BJ (cell line): ENCODE measurements at regions not wholly inside any gene's neighbourhood (a gene's known extent, or its start where the extent isn't known, plus 50 kb on each side); places are given as distances from the start of the nearest gene placed in this dataset.

ENCODE experiments used
- CTCF ChIA-PET: fragments of 350-600 bp; formaldehyde crosslinking; extraction: SDS; loops from one replicate; lab custom pipeline; 2021; ENCODE audit warnings: antibody characterized with exemption, inconsistent platforms; lab: Yijun Ruan, JAX
- POLR2A ChIA-PET: fragments of 300-600 bp; sonication (Branson Sonifier 250); formaldehyde crosslinking; extraction: SDS; loops from one replicate; lab custom pipeline; 2021; ENCODE audit warnings: antibody characterized with exemption; lab: Charles Lee
- DNase-seq: peaks from one replicate; pipeline ENCODE4 v3.0.0-alpha.2; 2011; ENCODE audit warnings: low read depth
- H3K27me3 ChIP-seq: 2 replicates; pipeline ENCODE4 v1.6.0; 2011; ENCODE audit warnings: low read length; ENCODE audit not compliant: control insufficient read depth, insufficient read depth
- H3K36me3 ChIP-seq: 2 replicates; pipeline ENCODE4 v1.5.1; 2011; ENCODE audit warnings: low read length; ENCODE audit not compliant: control insufficient read depth, insufficient read depth
- H3K4me3 ChIP-seq: 2 replicates; pipeline ENCODE4 v1.5.1; 2011; ENCODE audit warnings: low read depth, mild to moderate bottlenecking, control low read depth, low read length
- TF ChIP-seq, protein P1 (sequence below): IDR thresholded peaks from 2 replicates; pipeline ENCODE4 v1.5.1; 2011; ENCODE audit warnings: low read depth, mild to moderate bottlenecking, control low read depth, inconsistent platforms, low read length, moderate library complexity; ENCODE audit not compliant: insufficient read depth

DNA sequence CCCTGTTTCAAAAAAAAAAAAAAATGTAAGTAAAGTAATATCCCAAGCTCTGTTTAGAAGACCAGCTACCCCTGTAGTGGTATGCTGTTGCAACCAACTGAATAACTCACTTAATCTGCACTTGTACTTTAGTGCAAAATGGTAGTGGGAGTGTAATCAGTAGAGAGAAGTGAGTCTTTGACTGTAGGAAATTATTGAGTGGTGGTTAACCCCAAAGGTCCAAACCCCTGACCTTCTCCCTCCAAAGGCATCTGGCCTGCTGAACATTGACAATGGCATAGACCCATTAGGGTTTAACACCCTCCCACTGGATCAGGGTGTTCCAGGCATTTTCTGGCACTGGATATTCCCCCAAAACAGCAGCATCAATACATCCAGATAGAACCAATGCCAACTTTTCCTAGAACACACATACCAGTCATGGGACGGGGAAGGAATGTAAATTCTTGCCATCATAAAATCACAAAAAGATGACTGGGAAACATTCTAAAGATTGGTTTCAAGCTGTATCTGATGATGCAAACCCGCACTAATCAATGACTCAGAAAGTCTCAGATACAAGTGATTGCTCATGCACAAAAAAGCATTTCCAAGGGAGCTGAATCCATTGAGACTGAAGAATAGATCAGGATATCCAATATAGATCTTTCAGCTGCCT, 110.3 kb downstream of the MRPL39 start:
- ChIA-PET POLR2A (no interaction called here), CTCF (no interaction called here)
- DNase-seq = no peak
- TF ChIP-seq, protein P1, sequence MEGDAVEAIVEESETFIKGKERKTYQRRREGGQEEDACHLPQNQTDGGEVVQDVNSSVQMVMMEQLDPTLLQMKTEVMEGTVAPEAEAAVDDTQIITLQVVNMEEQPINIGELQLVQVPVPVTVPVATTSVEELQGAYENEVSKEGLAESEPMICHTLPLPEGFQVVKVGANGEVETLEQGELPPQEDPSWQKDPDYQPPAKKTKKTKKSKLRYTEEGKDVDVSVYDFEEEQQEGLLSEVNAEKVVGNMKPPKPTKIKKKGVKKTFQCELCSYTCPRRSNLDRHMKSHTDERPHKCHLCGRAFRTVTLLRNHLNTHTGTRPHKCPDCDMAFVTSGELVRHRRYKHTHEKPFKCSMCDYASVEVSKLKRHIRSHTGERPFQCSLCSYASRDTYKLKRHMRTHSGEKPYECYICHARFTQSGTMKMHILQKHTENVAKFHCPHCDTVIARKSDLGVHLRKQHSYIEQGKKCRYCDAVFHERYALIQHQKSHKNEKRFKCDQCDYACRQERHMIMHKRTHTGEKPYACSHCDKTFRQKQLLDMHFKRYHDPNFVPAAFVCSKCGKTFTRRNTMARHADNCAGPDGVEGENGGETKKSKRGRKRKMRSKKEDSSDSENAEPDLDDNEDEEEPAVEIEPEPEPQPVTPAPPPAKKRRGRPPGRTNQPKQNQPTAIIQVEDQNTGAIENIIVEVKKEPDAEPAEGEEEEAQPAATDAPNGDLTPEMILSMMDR = no peak
- Histone ChIP-seq H3K4me3 (no peak overlapping the region), H3K36me3 (no peaks in the 10 kb centered on the region), H3K27me3 (no peaks in the 10 kb centered on the region; the same call in 1 of the 2 replicates)

DNA sequence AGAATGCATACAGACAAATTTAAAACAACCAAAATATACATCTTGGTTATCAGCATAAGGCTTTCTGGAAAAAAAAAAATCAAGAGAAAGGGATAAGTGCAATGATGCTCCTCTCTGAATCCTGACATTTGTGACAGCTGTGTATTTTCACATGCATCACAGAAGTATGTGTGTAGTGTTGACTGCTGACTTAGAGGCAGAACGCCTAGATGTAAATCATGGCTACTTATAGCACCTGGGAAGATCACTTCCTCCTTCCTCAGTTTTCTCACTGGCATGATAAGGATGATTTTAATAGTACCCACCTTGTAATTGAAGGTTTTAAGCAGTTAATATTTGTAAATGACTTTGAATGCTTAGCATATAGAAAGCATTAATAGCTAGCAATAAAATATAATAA, 112.5 kb downstream of the MRPL39 start:
- TF ChIP-seq, protein P1 = no peak
- H3K27me3 ChIP-seq = no peaks in the 10 kb centered on the region
- ChIA-PET POLR2A (no interaction called here), CTCF (no interaction called here)
- no peaks in the 10 kb centered on the region for H3K36me3 ChIP-seq
- no peak overlapping the region for H3K4me3 ChIP-seq
- no peak for DNase-seq

DNA sequence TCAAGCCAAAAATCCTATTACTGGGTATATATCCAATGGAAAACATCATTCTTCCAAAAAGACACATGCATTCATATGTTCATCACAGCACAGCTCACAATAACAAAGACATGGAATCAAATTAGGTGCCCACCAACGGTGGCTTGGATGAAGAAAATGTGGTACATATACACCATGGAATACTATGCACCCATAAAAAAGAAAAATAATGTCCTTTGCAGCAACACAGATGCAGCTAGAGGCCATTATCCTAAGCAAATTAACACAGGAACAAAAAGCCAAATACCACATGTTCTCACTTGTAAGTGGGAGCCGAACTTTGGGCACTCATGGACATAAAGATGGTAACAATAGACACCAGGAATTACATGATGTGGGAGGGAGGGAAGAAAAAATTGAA, 113.6 kb downstream of the MRPL39 start:
- no peak for DNase-seq
- CTCF ChIA-PET = no interaction called here
- POLR2A ChIA-PET = no interaction called here
- Histone ChIP-seq H3K36me3 (no peaks in the 10 kb centered on the region), H3K4me3 (no peak overlapping the region), H3K27me3 (no peaks in the 10 kb centered on the region)
- TF ChIP-seq, protein P1 = no peak

DNA sequence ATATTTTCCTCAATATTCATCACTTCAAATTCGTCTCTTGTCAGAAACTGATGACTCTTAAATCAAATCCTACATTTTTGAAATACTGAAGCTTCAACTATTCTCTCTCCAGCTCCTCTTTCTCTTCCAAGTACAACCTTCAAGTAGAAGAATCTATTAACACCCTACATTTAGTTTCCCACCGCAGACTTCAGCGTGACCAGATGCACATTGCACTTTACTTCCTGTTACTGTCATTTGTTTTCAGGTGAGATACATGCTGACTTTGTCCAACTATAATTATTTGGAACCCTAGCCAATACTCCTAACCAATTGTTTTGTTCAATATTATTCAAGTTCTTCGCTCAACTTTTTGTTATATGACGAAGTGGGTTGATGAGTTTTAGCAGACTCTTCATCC, 116.0 kb downstream of the MRPL39 start:
- POLR2A ChIA-PET = no interaction called here
- TF ChIP-seq, protein P1 = no peak
- H3K27me3 ChIP-seq = no peaks in the 10 kb centered on the region
- no peak overlapping the region for H3K4me3 ChIP-seq
- DNase-seq = no peak
- H3K36me3 ChIP-seq = no peaks in the 10 kb centered on the region
- CTCF ChIA-PET = no interaction called here

DNA sequence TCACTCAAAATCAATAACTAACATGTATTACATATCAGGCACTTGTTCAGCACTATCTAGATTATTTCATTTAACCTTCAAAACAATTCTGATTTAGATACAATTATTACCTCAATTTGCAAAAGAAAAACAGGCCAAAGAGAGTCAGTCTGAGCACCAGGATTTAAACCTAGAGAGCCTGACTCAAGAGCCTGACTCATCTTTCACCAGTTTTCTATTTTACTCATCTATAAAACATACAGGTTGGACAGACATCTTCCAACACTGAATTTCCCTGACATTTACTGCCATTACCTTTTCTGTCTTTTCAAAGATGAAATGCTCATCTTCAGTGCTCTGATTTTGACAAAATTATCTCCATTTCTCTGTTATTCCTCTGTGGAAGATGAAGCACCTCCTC, 116.5 kb downstream of the MRPL39 start:
- H3K27me3 ChIP-seq = no peaks in the 10 kb centered on the region
- no peaks in the 10 kb centered on the region for H3K36me3 ChIP-seq
- TF ChIP-seq, protein P1 = no peak
- POLR2A ChIA-PET = no interaction called here
- CTCF ChIA-PET = no interaction called here
- no peak for DNase-seq
- no peak overlapping the region for H3K4me3 ChIP-seq
